ENCODE measurements at regions not wholly inside any gene's neighbourhood (a gene's known extent, or its start where the extent isn't known, plus 50 kb on each side); places are given as distances from the start of the nearest gene placed in this dataset.

DNA sequence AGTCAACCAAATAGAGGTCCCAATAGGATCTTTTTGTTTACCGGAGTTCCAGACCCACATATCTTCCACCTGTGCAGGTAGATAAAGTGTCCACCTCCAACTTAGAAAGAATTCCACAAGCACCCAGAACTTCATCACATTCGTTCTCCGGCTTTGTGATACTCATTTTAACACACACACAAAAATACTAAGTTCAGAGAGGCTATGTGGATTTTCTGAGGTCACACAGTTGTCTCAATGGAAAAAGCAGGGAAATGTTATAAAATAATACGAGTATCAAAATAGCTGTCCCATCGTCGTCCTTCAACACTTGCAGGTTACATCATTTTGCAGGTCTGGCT is 137.5 kb downstream of the TMCO5A start:
- TF ChIP-seq, protein P1, sequence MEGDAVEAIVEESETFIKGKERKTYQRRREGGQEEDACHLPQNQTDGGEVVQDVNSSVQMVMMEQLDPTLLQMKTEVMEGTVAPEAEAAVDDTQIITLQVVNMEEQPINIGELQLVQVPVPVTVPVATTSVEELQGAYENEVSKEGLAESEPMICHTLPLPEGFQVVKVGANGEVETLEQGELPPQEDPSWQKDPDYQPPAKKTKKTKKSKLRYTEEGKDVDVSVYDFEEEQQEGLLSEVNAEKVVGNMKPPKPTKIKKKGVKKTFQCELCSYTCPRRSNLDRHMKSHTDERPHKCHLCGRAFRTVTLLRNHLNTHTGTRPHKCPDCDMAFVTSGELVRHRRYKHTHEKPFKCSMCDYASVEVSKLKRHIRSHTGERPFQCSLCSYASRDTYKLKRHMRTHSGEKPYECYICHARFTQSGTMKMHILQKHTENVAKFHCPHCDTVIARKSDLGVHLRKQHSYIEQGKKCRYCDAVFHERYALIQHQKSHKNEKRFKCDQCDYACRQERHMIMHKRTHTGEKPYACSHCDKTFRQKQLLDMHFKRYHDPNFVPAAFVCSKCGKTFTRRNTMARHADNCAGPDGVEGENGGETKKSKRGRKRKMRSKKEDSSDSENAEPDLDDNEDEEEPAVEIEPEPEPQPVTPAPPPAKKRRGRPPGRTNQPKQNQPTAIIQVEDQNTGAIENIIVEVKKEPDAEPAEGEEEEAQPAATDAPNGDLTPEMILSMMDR (IDR thresholded peaks at IDR 0.05): no peak
- no peak for DNase-seq (ENCODE audit: low spot score)
- no peak for ATAC-seq (ENCODE audit: low FRiP score)

DNA sequence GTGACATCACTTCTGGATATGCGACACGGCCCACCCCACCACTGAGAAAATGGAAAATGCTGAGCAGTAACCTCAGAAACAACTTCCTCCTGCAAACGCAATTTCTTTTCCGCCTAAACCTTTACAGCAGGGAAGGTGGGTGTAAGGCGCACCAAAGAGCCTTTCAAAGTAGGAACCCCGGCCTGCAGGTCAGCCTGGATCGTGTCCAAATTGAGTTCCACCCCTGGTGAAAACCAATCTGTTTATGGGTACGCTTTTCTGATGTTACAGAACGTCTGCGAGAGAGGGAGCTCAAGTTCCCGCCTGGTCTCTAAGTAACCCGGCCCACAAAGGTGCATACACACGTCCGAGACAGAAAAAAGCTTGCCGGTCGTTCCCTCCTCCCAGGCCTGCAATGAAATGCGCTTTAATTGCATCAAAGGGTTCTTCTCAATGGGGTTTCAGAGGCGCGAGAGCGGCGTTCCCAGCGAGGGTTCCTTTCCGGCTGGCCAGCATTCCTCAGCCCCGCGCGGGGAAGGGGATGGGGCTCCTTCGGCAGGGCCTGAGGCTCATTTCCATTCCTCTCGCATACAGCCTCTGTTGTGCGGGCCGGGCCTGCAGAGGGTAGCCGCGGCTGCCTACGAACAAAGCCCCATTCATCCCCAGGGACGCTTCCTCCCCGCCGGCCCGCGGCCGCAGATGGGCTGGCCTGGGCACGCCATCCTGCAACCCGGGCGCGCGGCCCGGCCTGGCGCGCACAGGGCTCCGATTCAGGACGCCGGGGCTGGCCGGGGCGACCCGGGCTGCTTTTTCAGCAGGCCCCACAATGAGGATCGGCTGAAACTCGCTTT is 138.1 kb downstream of the TMCO5A start:
- ATAC-seq (ENCODE audit: low FRiP score) (peak; percentile 62), DNase-seq (ENCODE audit: low spot score) (no peak)
- TF ChIP-seq, protein P1 (IDR thresholded peaks at IDR 0.05): no peak

DNA sequence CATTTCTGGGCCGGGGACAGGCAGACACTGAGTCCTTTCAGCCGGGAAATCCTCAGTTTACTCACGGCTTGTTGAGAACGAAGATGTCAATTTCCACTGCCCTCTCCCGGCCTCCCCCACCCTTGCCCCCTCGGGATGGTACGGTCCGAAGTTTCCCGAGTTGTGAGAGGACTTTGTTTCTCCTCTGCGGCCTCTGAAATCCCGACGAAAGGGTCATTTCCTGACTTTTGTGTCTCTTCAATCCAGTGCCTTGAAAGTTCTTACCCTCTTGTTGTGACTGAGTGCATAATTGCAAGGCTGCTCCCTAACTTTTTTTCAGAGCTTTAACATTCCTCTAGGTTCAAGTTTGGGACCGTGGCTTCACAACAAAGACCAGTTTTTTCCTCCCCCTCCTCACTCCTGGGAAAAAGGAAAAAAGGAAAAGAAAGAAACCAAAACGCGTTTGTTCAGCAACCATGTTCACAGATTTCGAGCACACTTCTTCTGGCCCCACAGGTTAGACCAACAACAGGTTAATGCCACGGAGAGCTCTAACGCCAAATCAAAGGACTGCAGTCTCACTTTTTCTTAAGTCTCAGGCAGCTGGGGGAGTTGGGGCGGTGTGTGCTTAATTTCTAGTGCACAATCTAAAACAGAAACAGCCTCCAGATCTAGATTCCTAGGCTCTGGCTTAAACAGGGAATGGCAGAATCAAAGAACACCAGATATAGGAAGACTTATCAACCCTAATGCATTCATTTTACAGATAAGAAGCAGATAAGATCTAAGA is 138.9 kb downstream of the TMCO5A start:
- ATAC-seq (ENCODE audit: low FRiP score) (peak; percentile 42), DNase-seq (ENCODE audit: low spot score) (no peak)
- TF ChIP-seq, protein P1 (IDR thresholded peaks at IDR 0.05): no peak

DNA sequence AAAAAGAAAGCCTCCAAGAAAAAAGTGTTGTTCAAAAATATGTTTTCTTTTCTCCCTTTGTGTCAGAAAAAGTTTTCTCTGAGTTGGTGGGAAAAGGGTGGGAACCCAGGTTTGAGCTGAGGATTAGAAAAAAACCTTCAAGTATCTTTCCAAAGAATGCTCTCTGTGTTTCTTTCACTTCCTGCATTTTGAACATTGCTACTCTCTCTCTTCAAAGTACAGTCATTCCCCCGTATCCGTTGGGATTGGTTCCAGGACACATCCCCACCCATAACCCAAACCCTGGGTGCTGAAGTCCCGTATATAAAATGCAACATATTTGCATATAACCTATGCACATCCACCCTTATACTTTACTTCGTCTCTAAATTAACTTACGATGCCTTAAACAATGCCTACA is 139.6 kb downstream of the TMCO5A start:
- no peak for DNase-seq (ENCODE audit: low spot score)
- no peak for ATAC-seq (ENCODE audit: low FRiP score)
- TF ChIP-seq, protein P1 (IDR thresholded peaks at IDR 0.05): no peak

DNA sequence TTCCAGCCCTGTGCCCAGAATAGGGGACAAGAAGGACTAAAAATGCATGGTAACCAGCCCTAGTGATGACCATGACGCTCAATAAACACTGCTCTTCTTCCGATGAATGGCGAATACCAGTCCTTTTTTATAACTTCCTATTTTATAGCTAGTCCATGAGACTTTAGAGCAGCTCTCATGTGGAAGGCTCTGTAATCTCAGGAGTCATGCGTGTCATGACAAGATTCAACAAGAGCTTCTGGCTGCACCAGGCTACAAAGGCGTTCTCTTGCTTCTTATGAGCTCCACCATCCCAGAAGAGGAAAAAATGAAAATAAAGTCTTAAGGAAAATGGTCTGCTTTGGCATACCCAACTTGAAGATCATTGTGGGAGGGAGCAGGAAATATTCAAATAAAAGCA is 141.0 kb downstream of the TMCO5A start:
- TF ChIP-seq, protein P1 (IDR thresholded peaks at IDR 0.05): no peak

DNA sequence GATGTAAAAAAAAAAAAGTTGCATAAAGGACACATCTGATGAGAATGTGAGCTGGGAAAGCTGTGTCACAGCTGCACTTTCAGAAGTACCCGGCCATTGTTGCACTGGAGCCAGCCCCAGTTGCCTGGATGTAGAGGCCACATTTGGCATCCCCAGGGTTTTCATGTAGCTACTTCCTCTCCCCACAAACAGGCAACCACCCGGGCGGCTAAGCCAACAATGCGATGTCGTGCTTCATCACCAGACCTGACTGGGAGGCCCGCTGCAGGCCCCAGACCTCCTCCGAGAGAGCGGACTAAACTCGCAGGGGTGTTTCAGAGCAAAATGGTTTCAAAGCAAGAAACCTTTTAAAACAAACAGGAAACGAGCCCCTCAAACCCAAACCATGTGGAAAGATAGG is 142.3 kb downstream of the TMCO5A start:
- ATAC-seq (ENCODE audit: low FRiP score) (no peak), DNase-seq (ENCODE audit: low spot score) (no peak)
- TF ChIP-seq, protein P1 (IDR thresholded peaks at IDR 0.05): no peak

More for the DNA sequence above, 141.0 kb downstream of the TMCO5A start:
- DNase-seq (ENCODE audit: low spot score): no peak
- no peak for ATAC-seq (ENCODE audit: low FRiP score)

Measured in omental fat pad (tissue), 3 donors.